GM12872 (cell line): ENCODE measurements at regions not wholly inside any gene's neighbourhood (a gene's known extent, or its start where the extent isn't known, plus 50 kb on each side); places are given as distances from the start of the nearest gene placed in this dataset.

Source experiments
- TF ChIP-seq, protein P1 (sequence below): IDR thresholded peaks from 3 replicates; pipeline ENCODE4 v1.5.1; 2011; ENCODE audit warnings: low read depth, mild to moderate bottlenecking, low read length, moderate library complexity; ENCODE audit not compliant: insufficient read depth

DNA sequence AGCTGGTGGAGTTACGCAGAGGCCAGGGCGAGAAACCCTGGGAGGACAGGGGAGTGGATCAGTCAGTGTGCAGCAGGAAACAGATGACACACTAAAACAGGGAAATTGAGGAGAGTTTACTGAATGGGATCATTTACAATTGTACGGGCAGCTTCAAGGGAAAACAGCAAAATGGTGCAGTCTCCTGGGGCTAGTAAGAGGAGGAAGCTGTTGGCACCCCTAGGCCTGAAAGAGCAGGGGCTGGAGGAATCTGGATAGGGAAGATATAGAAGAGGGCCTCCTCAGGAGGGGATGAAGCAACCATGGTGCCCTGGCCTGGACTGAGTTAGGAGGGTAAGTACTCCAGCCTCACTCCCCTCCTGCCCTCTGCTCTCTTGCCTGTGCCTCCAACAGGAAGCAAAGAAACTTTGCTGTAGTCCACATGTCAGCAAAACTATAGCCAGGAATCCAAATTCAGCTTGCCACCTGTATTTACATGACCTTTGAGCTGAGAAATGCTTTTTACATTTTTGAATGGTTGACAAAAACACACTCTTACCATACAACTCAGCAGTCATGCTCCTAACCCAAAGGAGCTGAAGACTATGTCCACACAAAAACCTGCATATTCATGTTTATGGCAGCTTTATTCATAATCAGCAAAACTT, 52.3 kb upstream of the OPN4 start:
- TF ChIP-seq, protein P1, sequence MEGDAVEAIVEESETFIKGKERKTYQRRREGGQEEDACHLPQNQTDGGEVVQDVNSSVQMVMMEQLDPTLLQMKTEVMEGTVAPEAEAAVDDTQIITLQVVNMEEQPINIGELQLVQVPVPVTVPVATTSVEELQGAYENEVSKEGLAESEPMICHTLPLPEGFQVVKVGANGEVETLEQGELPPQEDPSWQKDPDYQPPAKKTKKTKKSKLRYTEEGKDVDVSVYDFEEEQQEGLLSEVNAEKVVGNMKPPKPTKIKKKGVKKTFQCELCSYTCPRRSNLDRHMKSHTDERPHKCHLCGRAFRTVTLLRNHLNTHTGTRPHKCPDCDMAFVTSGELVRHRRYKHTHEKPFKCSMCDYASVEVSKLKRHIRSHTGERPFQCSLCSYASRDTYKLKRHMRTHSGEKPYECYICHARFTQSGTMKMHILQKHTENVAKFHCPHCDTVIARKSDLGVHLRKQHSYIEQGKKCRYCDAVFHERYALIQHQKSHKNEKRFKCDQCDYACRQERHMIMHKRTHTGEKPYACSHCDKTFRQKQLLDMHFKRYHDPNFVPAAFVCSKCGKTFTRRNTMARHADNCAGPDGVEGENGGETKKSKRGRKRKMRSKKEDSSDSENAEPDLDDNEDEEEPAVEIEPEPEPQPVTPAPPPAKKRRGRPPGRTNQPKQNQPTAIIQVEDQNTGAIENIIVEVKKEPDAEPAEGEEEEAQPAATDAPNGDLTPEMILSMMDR: no peak

DNA sequence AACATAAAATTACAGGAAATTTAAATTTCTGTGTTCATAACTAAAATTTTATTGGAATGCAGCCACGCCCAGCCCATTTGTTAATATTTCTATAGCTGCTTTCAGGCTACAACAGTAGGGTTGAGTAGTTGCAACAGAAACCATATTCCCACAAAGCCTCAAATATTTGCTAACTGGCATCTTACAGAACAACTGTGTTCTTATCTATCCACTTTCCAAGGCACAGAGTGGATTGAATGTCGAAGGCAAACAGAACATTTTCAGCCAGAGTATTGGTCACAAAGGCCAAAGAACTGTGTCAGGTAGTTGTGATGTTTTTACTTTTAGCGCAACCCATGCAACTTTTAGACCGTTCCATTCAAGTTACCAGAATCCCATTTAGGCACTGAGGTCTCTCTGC, 51.1 kb upstream of the OPN4 start:
- TF ChIP-seq, protein P1: no peak
